ENCODE measurements at regions not wholly inside any gene's neighbourhood (a gene's known extent, or its start where the extent isn't known, plus 50 kb on each side); places are given as distances from the start of the nearest gene placed in this dataset.

GRCh38 chr17:62911114-62911513 lies 54.9 kb upstream of the TANC2 start:
- TF ChIP-seq CTCF (IDR thresholded peaks at IDR 0.05; ENCODE audit: low read depth, low read length), result no peak
- no peak for TF ChIP-seq EZH2phosphoT487 (IDR thresholded peaks at IDR 0.05; ENCODE audit: low read depth)
